Left ventricle myocardium inferior (tissue), 1 donor: ENCODE measurements at regions not wholly inside any gene's neighbourhood (a gene's known extent, or its start where the extent isn't known, plus 50 kb on each side); places are given as distances from the start of the nearest gene placed in this dataset.
"Not testable (repeated sequence)": the region's sequence is repeated elsewhere in the genome, so short reads cannot be mapped to it uniquely, and the experiment has no call there.

ENCODE experiments used
- DNase-seq: peaks from one replicate; pipeline ENCODE4 v3.0.0-alpha.2; 2020
- H3K27ac ChIP-seq: fragments of 200-600 bp; replicated peaks from 2 replicates; pipeline ENCODE4 v1.8.0; 2021
- H3K27me3 ChIP-seq: fragments of 200-600 bp; 2 replicates; pipeline ENCODE4 v1.8.0; 2021; ENCODE audit warnings: low read depth
- H3K36me3 ChIP-seq: fragments of 200-600 bp; 2 replicates; pipeline ENCODE4 v1.8.0; 2021
- H3K4me1 ChIP-seq: fragments of 200-600 bp; 2 replicates; pipeline ENCODE4 v1.8.0; 2021
- H3K4me3 ChIP-seq: fragments of 200-600 bp; 2 replicates; pipeline ENCODE4 v1.8.0; 2021; ENCODE audit warnings: mild to moderate bottlenecking, moderate library complexity
- H3K9me3 ChIP-seq: fragments of 200-600 bp; replicated peaks from 2 replicates; pipeline ENCODE4 v1.8.0; 2021
- CTCF ChIP-seq: fragments of 200-600 bp; IDR thresholded peaks from 2 replicates; pipeline ENCODE4 v1.8.0; 2021; ENCODE audit warnings: antibody characterized with exemption, mild to moderate bottlenecking, borderline replicate concordance
- intact Hi-C: fragments of 100-400 bp; cut with micrococcal nuclease; formaldehyde crosslinking; loops from one replicate; pipeline ENCODE4 v1.11.0; 2022
- donor health status: DM: no; HTN: yes; CAD: no; lungs with severe emphysema.

DNA sequence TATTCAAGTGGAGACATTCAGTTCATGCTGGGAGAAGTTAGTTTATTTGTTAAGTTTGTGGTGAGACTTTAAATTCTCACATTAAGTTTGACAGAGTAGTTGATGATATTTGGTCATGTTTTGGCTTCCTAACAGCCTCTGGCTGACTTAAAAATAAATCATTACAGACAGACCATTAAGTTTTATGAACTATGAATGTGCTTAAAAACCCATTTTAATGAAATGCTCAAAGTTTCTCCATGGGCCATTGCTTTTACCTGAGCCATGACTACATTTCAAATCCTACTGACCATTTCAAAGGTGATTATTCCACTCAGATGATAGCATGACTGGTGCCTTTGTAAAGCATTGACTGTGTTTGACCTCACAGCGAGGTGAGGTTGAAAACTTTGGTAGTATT, 192.7 kb downstream of the LRRC70 start:
- intact Hi-C loops, result no loop called here
- no peak overlapping the region for H3K27ac ChIP-seq
- no peaks in the 10 kb centered on the region for H3K9me3 ChIP-seq
- no peak overlapping the region for H3K4me3 ChIP-seq
- DNase-seq, result no peak
- no peaks in the 10 kb centered on the region for H3K4me1 ChIP-seq
- no peaks in the 10 kb centered on the region for H3K27me3 ChIP-seq
- no peaks in the 10 kb centered on the region for H3K36me3 ChIP-seq
- no peak for TF ChIP-seq CTCF

DNA sequence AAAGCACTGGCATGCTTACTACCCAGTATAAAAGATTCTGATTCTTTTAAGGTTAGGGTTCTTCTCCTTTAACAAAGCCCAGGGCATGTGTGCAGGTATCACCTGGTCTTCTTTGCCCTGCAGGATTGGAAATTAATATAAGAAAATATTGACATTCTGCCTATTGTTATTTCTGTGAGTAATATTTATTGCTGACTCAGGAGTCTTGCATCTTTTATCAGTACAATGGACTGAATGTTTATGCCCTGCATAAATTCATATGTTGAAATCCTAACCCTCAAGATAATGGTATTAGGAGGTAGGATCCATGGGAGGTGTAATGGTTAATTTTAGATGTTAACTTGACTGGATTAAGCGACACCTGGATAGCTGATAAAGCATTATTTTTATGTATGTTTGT, 189.0 kb downstream of the LRRC70 start:
- Histone ChIP-seq H3K4me1 (no peaks in the 10 kb centered on the region), H3K36me3 (no peaks in the 10 kb centered on the region), H3K9me3 (no peaks in the 10 kb centered on the region), H3K27me3 (no peaks in the 10 kb centered on the region), H3K27ac (no peak overlapping the region), H3K4me3 (no peak overlapping the region)
- intact Hi-C loops, result no loop called here
- DNase-seq, result no peak
- no peak for TF ChIP-seq CTCF

GRCh38 chr5:62767077-62767476, 188.5 kb downstream of the LRRC70 start:
- H3K36me3 ChIP-seq, result no peaks in the 10 kb centered on the region
- DNase-seq, result no peak
- H3K4me3 ChIP-seq, result no peak overlapping the region
- H3K9me3 ChIP-seq, result no peaks in the 10 kb centered on the region
- H3K27ac ChIP-seq, result no peak overlapping the region
- no peak for TF ChIP-seq CTCF
- H3K4me1 ChIP-seq, result no peaks in the 10 kb centered on the region
- intact Hi-C loops, result no loop called here
- no peaks in the 10 kb centered on the region for H3K27me3 ChIP-seq

GRCh38 chr5:62762503-62762902, 183.9 kb downstream of the LRRC70 start:
- TF ChIP-seq CTCF, result no peak
- DNase-seq, result no peak
- peaks cover 12% of the 10 kb centered on the region for H3K9me3 ChIP-seq
- intact Hi-C loops, result no loop called here
- H3K27me3 ChIP-seq, result no peaks in the 10 kb centered on the region
- no peak overlapping the region for H3K27ac ChIP-seq
- no peaks in the 10 kb centered on the region for H3K4me1 ChIP-seq
- H3K36me3 ChIP-seq, result no peaks in the 10 kb centered on the region
- H3K4me3 ChIP-seq, result no peak overlapping the region

DNA sequence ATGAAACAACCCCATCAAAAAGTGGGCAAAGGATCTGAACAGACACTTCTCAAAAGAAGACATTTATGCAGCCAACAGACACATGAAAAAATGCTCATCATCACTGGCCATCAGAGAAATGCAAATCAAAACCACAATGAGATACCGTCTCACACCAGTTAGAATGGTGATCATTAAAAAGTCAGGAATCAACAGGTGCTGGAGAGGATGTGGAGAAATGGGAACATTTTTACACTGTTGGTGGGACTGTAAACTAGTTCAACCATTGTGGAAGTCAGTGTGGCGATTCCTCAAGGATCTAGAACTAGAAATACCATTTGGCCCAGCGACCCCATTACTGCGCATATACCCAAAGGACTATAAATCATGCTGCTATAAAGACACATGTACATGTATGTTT, 179.1 kb downstream of the LRRC70 start:
- H3K27me3 ChIP-seq, H3K36me3 ChIP-seq, H3K4me3 ChIP-seq, intact Hi-C loops, H3K27ac ChIP-seq, H3K4me1 ChIP-seq, DNase-seq: not testable (repeated sequence)
- peaks cover 23% of the 10 kb centered on the region for H3K9me3 ChIP-seq

GRCh38 chr5:62752998-62753367, 174.4 kb downstream of the LRRC70 start:
- H3K27me3 ChIP-seq, H3K4me3 ChIP-seq, H3K27ac ChIP-seq, DNase-seq, intact Hi-C loops, H3K4me1 ChIP-seq, H3K36me3 ChIP-seq: not testable (repeated sequence)
- H3K9me3 ChIP-seq, result peaks cover 16% of the 10 kb centered on the region

DNA sequence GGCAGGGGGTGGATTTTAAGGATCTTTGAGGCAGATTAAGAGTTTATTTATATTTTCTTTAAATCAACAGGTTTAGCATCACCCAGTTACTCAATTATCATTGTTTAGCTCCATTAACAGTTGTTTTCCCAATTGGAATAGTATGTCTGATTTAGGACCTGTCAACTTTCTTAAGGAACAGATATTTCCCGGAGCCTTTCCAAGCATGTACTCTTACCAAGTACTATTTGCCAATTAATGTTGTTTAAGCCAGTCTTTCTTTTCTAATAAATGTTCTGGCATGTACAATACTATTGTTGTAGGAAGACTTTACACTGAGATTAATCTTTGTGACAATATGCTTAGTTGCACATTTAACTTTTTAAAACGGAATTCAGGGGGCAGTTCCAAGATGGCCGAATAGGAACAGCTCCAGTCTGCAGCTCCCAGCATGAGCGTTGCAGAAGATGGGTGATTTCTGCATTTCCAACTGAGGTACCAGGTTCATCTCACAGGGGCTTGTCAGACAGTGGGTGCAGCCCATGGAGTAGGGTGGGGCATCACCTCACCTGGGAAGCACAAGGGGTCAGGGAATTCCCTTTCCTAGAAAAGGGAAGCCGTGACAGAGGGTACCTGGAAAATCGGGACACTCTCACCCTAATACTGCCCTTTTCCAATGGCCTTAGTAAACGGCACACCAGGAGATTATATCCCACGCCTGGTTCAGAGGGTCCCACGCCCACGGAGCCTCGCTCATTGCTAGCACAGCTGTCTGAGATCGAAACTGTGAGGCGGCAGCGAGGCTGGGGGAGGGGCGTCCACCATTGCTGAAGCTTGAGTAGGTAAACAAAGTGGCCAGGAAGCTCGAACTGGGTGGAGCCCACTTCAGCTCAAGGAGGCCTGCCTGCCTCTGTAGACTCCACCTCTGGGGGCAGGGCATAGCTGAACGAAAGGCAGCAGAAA, 173.7 kb downstream of the LRRC70 start:
- H3K4me1 ChIP-seq, H3K27ac ChIP-seq, H3K4me3 ChIP-seq, H3K9me3 ChIP-seq, intact Hi-C loops, DNase-seq, H3K27me3 ChIP-seq, H3K36me3 ChIP-seq: not testable (repeated sequence)
